ENCODE measurements at regions not wholly inside any gene's neighbourhood (a gene's known extent, or its start where the extent isn't known, plus 50 kb on each side); places are given as distances from the start of the nearest gene placed in this dataset.

GRCh38 chr2:64220265-64220664 is 76.0 kb upstream of the PELI1 start (continued):
- TF ChIP-seq, protein P1, sequence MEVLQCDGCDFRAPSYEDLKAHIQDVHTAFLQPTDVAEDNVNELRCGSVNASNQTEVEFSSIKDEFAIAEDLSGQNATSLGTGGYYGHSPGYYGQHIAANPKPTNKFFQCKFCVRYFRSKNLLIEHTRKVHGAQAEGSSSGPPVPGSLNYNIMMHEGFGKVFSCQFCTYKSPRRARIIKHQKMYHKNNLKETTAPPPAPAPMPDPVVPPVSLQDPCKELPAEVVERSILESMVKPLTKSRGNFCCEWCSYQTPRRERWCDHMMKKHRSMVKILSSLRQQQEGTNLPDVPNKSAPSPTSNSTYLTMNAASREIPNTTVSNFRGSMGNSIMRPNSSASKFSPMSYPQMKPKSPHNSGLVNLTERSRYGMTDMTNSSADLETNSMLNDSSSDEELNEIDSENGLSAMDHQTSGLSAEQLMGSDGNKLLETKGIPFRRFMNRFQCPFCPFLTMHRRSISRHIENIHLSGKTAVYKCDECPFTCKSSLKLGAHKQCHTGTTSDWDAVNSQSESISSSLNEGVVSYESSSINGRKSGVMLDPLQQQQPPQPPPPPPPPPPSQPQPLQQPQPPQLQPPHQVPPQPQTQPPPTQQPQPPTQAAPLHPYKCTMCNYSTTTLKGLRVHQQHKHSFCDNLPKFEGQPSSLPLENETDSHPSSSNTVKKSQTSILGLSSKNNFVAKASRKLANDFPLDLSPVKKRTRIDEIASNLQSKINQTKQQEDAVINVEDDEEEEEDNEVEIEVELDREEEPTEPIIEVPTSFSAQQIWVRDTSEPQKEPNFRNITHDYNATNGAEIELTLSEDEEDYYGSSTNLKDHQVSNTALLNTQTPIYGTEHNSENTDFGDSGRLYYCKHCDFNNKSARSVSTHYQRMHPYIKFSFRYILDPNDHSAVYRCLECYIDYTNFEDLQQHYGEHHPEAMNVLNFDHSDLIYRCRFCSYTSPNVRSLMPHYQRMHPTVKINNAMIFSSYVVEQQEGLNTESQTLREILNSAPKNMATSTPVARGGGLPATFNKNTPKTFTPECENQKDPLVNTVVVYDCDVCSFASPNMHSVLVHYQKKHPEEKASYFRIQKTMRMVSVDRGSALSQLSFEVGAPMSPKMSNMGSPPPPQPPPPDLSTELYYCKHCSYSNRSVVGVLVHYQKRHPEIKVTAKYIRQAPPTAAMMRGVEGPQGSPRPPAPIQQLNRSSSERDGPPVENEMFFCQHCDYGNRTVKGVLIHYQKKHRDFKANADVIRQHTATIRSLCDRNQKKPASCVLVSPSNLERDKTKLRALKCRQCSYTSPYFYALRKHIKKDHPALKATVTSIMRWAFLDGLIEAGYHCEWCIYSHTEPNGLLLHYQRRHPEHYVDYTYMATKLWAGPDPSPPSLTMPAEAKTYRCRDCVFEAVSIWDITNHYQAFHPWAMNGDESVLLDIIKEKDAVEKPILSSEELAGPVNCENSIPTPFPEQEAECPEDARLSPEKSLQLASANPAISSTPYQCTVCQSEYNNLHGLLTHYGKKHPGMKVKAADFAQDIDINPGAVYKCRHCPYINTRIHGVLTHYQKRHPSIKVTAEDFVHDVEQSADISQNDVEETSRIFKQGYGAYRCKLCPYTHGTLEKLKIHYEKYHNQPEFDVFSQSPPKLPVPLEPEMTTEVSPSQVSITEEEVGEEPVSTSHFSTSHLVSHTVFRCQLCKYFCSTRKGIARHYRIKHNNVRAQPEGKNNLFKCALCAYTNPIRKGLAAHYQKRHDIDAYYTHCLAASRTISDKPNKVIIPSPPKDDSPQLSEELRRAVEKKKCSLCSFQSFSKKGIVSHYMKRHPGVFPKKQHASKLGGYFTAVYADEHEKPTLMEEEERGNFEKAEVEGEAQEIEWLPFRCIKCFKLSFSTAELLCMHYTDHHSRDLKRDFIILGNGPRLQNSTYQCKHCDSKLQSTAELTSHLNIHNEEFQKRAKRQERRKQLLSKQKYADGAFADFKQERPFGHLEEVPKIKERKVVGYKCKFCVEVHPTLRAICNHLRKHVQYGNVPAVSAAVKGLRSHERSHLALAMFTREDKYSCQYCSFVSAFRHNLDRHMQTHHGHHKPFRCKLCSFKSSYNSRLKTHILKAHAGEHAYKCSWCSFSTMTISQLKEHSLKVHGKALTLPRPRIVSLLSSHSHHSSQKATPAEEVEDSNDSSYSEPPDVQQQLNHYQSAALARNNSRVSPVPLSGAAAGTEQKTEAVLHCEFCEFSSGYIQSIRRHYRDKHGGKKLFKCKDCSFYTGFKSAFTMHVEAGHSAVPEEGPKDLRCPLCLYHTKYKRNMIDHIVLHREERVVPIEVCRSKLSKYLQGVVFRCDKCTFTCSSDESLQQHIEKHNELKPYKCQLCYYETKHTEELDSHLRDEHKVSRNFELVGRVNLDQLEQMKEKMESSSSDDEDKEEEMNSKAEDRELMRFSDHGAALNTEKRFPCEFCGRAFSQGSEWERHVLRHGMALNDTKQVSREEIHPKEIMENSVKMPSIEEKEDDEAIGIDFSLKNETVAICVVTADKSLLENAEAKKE (CRISPR knock-in tag; IDR thresholded peaks at IDR 0.05): no peak
- TF ChIP-seq NANOG (IDR thresholded peaks at IDR 0.05; ENCODE audit: borderline replicate concordance) (no peak), ZNF331 (CRISPR knock-in tag; IDR thresholded peaks at IDR 0.05; ENCODE audit: low read depth) (no peak), CTCF (conservative IDR thresholded peaks at IDR 0.05; ENCODE audit: low read depth in 2 of 2) (no peak), POLR2AphosphoS5 (IDR thresholded peaks at IDR 0.05; ENCODE audit: low read depth) (no peak), ETS1 (IDR thresholded peaks at IDR 0.05) (no peak), STAT1 (IDR thresholded peaks at IDR 0.05; ENCODE audit: unreplicated experiment) (no peak), EZH2phosphoT487 (IDR thresholded peaks at IDR 0.05; ENCODE audit: unreplicated experiment) (no peak)

All from GM23338 (cell line).